Adipocyte (in vitro differentiated cells): ENCODE measurements at regions not wholly inside any gene's neighbourhood (a gene's known extent, or its start where the extent isn't known, plus 50 kb on each side); places are given as distances from the start of the nearest gene placed in this dataset.

Source experiments
- DNase-seq: peaks from one replicate; pipeline ENCODE4 v3.0.0-alpha.2; 2015; ENCODE audit warnings: low read depth
- H3K27me3 ChIP-seq: replicated peaks from 2 replicates; pipeline ENCODE4 v1.7.0; 2013; ENCODE audit warnings: mild to moderate bottlenecking, low read length, moderate library complexity; ENCODE audit not compliant: control insufficient read depth, insufficient read depth
- H3K36me3 ChIP-seq: 2 replicates; pipeline ENCODE4 v1.7.0; 2013; ENCODE audit warnings: low read length, mild to moderate bottlenecking, moderate library complexity; ENCODE audit not compliant: control insufficient read depth, insufficient read depth, severe bottlenecking
- H3K4me1 ChIP-seq: 2 replicates; pipeline ENCODE4 v1.7.0; 2013; ENCODE audit warnings: mild to moderate bottlenecking, low read length, moderate library complexity; ENCODE audit not compliant: control insufficient read depth, insufficient read depth
- H3K4me3 ChIP-seq: 2 replicates; pipeline ENCODE4 v1.7.0; 2013; ENCODE audit warnings: mild to moderate bottlenecking, low read length, moderate library complexity
- H3K9ac ChIP-seq: 2 replicates; pipeline ENCODE4 v1.7.0; 2013; ENCODE audit warnings: mild to moderate bottlenecking, low read length, moderate library complexity
- H3K9me3 ChIP-seq: 2 replicates; pipeline ENCODE4 v1.7.0; 2013; ENCODE audit warnings: mild to moderate bottlenecking, low read length, moderate library complexity; ENCODE audit not compliant: control insufficient read depth

DNA sequence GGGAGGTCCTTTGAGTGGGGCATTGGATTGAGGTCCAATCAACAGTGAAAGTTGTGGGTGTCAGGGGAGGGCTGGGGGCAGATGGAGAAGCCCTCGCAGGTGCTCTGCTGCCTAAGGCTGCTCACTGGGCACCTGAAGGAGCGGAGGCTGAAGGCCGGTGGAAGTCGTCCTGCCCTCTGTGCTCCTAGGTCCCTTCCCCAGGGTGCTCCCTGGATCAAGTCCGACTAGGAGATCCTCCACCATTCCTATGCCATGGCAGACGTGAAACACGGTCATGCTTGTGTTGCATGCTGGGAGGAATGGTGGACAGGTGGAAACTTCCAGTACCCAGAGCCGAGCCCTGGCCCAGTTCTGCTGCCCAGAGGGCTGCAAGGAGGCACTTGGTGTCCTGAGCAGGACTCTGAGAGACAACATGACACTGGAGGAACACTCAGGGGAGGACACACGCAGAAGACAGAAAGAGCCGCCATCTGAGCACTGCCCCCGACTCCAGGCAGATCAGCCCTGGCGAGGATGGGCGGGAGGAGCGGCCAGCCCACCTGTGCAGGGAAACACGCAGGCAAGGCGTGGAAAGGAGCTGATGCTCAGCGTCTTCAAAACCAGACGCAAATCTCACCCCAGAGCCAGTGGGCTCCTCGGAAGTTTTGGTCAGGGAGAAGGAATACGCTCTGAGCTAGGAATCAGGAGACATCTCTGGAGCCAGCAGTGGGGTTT, 786.8 kb downstream of the BRD1 start:
- Histone ChIP-seq H3K36me3 (no peaks in the 10 kb centered on the region), H3K4me3 (no peak overlapping the region), H3K4me1 (no peaks in the 10 kb centered on the region), H3K9me3 (no peaks in the 10 kb centered on the region), H3K9ac (no peak overlapping the region), H3K27me3 (peaks cover 10% of the 10 kb centered on the region)
- no peak for DNase-seq

DNA sequence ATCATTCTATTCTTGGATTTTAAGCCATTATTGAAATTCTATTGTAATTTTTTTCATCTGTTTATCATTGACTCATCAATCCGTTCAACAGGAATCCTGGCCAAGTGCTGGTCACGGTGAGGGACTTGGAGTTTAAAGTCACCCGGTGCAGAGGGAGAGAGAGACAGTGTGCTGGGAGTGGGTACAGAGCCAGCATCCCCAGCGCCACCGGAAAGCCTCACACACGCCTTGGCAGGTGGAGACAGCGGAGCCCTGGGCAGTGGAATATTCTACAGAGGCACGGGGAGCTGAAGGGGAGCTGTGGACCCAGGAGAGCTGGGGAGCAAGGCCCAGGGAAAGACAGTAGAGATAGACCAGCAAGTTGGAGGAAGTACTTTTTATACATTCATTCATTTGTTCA, 787.6 kb downstream of the BRD1 start:
- Histone ChIP-seq H3K9me3 (no peaks in the 10 kb centered on the region), H3K9ac (no peak overlapping the region), H3K27me3 (peaks cover 5% of the 10 kb centered on the region), H3K4me1 (no peaks in the 10 kb centered on the region), H3K4me3 (no peak overlapping the region), H3K36me3 (no peaks in the 10 kb centered on the region)
- no peak for DNase-seq

DNA sequence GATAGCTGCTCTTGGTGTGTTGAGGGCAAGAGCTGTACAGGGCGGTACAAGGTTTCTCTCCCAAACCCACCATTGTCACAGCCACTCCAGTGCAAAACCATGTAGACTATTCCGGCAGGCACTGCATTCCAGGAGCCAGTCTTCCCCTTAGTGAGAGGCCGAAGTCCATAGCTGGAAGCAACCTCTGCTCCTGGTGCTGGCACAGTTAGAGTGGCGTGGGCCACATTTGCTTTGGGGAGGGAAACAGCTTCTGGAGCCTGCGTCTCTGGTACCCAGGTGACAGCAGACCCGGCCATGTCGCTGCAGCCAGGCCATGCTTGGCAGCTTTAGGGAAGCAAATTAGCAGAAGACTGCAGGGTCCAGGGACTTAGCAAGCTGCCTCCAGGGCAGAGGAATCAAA, 788.0 kb downstream of the BRD1 start:
- Histone ChIP-seq H3K9me3 (no peaks in the 10 kb centered on the region), H3K9ac (no peak overlapping the region), H3K4me1 (no peaks in the 10 kb centered on the region), H3K36me3 (no peaks in the 10 kb centered on the region), H3K27me3 (peaks cover 5% of the 10 kb centered on the region), H3K4me3 (no peak overlapping the region)
- DNase-seq = no peak

DNA sequence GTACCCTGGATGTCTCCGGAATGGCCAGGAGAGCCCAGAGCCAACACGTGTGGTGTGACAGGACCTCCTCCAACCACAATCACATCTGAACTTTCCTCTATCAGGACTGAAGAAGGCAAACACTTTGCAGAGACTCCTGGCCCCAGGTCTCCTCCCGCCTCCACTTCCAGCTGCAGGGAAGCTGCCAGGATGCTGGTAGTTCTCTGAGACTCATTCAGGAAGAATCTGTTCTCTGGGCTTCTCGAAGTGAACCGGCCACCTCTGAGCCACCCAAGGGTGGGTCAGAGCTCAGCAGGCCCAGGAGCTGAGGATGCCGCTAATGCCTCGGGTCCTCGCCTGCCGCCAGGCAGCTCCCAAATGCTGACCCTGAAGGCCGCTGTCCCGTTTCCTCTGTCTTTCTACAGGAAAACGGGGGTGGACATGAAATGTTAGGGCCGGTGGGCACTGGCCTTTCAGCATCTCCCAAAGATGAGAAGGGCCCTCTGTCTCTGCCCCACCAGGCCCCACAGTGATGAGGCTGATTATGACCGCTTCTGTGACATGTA, 789.9 kb downstream of the BRD1 start:
- Histone ChIP-seq H3K9ac (no peak overlapping the region), H3K27me3 (peaks cover 5% of the 10 kb centered on the region), H3K4me1 (no peaks in the 10 kb centered on the region), H3K9me3 (no peaks in the 10 kb centered on the region), H3K4me3 (no peak overlapping the region), H3K36me3 (no peaks in the 10 kb centered on the region)
- no peak for DNase-seq

DNA sequence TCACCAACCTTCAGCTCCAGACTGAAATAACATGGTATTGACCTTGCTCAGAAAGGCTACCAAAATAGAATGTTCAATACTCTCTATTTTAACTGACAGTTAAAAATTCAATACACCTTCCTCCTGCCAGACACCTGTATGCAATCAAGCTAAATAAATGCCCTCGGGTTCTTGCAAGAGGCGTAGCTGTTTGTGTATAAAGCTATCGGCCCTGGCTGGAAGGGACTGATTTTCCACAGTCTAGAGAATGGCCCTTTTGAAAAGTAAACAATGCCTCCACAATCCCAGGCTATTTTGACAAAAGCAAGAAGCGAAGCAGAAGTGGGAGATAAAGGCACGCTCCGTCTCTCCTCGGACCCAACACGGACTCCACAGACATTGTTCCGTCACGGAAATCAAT, 791.2 kb downstream of the BRD1 start:
- Histone ChIP-seq H3K4me1 (no peaks in the 10 kb centered on the region), H3K9me3 (no peaks in the 10 kb centered on the region), H3K27me3 (peaks cover 2% of the 10 kb centered on the region), H3K9ac (no peak overlapping the region), H3K4me3 (no peak overlapping the region), H3K36me3 (no peaks in the 10 kb centered on the region)
- no peak for DNase-seq

DNA sequence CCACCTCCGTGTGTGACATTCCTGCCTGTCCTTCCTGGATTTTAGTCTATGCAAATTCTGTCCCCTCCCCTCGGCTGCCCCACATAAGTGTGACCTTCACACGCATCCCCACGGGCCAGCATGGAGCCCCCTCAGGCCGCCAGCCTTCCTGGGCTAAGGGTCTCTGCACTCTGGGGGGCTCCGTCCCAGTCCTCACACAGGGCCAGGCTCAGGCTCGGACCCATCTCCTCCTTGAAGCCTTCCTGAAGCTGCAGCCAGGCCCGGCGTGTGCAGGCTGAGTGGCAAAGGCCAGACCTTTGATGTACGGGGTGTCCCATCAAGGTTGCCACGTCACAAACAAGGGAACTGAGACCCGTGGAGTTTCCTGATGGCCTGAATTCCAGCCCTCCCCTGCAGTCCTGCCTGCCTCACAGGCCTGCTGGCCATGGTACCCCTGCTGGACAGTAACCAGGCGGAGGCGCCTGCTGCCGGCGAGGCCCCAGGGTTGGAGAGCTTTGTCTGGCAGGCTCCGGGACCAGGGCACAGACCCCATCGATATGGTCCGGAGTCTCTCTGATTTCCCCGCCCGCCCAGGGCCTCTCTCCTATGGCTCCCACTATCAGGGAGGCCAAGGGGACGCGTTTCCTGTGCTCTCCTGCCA, 791.7 kb downstream of the BRD1 start:
- Histone ChIP-seq H3K36me3 (no peaks in the 10 kb centered on the region), H3K9me3 (no peaks in the 10 kb centered on the region), H3K9ac (no peak overlapping the region)

DNA sequence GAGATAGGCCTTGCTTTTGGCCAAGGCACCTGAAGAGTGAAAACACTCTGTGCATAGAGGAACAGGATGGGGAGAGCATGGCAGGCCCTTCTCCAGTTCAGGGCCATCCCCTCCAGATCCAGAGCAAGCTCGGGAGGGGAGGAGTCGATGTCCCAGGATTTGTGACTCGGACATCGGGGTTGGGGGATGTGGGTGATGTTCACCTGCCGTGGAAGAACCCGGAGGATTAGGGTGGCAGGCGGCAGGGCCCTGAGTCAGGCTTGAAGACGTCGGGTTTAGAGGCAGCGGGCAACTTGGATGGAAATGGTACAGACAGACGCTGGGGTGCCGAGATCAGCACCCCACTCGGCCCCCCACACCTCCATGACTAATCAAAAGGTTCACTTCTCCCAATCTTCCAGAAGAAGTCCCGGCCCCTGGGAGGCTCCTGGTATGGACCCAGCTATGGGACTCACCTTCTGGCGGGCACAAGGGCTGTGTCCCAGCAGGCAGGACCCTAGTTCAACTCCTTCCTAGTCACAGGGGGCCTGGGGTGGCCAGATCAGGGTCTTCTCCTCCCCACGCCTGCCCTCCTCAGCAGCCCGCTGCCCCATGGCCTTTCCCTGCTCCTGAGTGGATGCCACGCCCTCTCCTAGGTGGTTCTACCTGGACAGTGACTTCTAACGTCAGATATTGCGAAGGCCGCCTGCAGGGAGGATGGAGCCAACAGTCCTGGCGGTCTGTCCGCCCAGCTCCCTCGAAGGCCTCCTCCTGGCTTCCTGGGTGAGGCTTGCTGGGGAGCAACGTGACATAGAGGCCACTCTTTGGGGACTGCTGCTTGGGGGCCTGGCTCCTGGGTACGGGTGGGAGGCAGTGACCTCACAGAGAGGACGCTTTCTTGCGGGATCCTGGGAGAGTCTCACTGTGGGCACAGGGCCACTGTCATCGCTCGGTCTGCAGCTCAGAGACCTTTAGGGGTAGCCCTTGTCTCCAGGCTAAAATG, 792.5 kb downstream of the BRD1 start:
- no peak overlapping the region for H3K4me3 ChIP-seq
- H3K9me3 ChIP-seq = no peaks in the 10 kb centered on the region
- no peak for DNase-seq

More for the DNA sequence above, 791.7 kb downstream of the BRD1 start:
- H3K4me1 ChIP-seq = no peaks in the 10 kb centered on the region
- no peaks in the 10 kb centered on the region for H3K27me3 ChIP-seq
- H3K4me3 ChIP-seq = no peak overlapping the region
- DNase-seq = no peak

DNA sequence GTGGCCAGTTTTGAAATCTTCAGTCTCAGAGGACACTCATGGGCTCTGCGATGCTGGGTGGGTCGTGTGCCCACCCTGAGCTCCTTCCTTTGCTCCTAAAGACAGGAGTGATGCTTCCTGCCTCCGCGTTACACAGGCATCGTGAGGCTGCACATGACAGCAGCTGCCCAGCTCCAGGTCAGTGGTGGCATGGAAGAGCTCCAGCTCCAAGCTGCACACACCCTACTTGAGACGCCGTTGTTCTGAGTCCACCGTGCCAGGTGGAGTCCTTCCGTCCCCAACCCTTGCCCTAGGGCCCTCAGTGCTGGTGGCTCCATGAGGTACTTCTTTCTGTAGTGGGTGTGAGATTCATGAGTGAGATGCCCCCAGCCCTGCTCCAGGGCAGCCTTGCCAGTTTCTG, 794.1 kb downstream of the BRD1 start:
- Histone ChIP-seq H3K27me3 (no peaks in the 10 kb centered on the region), H3K4me1 (no peaks in the 10 kb centered on the region), H3K9ac (no peak overlapping the region), H3K4me3 (no peak overlapping the region), H3K36me3 (no peaks in the 10 kb centered on the region), H3K9me3 (no peaks in the 10 kb centered on the region)
- no peak for DNase-seq

More for the DNA sequence above, 792.5 kb downstream of the BRD1 start:
- Histone ChIP-seq H3K27me3 (no peaks in the 10 kb centered on the region), H3K4me1 (no peaks in the 10 kb centered on the region), H3K9ac (no peak overlapping the region), H3K36me3 (no peaks in the 10 kb centered on the region)

DNA sequence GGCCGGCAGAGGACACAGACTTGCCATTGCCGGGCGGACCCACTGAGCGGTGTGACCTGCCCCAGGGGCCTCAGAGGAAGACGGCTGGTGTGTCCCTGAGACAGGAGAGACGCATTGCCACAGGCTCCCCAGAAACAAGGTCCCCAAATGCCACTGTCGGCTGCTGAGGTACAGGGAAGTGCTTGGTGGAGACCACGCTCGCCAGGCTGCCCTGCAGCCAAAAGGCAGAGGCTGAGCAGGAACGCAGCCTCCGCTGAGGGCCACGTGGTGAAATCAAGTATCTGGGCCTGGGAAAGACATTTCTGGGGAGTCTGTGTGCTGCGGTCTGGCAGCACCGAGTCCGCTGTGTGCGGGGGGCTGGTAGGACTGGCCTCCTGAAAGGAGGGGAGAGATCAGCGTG, 794.9 kb downstream of the BRD1 start:
- no peak for DNase-seq
- Histone ChIP-seq H3K4me1 (no peaks in the 10 kb centered on the region), H3K9ac (no peak overlapping the region), H3K27me3 (no peaks in the 10 kb centered on the region), H3K9me3 (no peaks in the 10 kb centered on the region), H3K36me3 (no peaks in the 10 kb centered on the region), H3K4me3 (no peak overlapping the region)

DNA sequence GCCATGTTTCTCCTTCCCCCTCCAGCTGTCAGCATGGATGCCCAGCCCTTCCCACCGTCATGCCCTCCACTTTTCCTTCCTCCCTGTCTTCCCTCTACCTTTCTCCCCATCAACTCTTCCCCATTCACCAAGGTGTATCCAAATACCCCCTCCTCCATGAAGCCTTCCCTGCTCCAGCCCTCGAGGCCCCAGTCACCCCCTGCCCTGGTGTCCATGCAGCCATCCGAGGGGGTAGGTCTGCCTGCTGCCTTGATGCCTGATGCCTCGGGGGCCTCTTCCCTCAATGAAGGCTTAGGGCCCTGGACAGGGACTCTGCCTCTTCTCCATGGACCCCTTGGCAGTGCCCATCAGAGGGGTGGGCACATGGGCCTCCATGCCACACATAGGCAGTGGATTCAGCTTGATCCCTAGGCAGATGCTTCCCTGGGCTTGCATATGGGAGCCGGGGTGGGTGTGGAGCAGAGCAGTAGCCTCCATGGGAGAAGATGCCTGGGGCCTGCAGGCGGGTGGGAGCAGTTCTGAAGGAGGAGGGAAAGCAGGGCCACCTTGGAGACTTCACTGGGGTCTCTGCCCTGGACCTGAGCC, 795.8 kb downstream of the BRD1 start:
- no peaks in the 10 kb centered on the region for H3K9me3 ChIP-seq
- DNase-seq = no peak
- no peaks in the 10 kb centered on the region for H3K4me1 ChIP-seq
- H3K9ac ChIP-seq = no peak overlapping the region
- no peaks in the 10 kb centered on the region for H3K27me3 ChIP-seq
- no peaks in the 10 kb centered on the region for H3K36me3 ChIP-seq
- H3K4me3 ChIP-seq = no peak overlapping the region

DNA sequence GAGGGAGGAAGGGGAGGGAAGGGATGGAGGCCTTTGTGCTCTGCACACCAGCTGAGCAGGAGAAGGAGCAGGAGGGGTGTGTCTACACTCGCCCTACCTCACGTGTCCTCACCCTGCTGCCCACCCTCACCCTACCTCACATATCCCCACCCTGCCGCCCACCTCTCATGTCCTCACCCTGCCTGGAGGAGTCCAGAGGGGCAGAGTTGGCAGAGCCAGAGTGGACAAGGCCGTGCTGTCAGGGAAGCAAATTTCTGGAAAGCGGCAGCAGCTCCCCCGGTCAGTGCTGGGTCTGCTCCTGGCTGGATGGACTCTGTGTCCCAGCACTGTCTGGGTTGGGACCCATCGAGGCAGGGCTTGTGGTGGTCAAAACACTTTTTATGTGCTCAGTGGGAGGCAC, 799.6 kb downstream of the BRD1 start:
- DNase-seq = no peak
- Histone ChIP-seq H3K27me3 (peaks cover 4% of the 10 kb centered on the region), H3K9me3 (no peaks in the 10 kb centered on the region), H3K4me1 (no peaks in the 10 kb centered on the region), H3K4me3 (no peak overlapping the region), H3K36me3 (no peaks in the 10 kb centered on the region), H3K9ac (no peak overlapping the region)
